ENCODE measurements at regions not wholly inside any gene's neighbourhood (a gene's known extent, or its start where the extent isn't known, plus 50 kb on each side); places are given as distances from the start of the nearest gene placed in this dataset.

GRCh38 chr4:57554556-57555092 is 444.4 kb upstream of the IGFBP7 start:
- no peaks in the 10 kb centered on the region for H3K36me3 ChIP-seq (ENCODE audit: insufficient read depth, low read length)
- H3K4me1 ChIP-seq (ENCODE audit: insufficient read depth, low read length), result no peaks in the 10 kb centered on the region
- H2AFZ ChIP-seq (ENCODE audit: low read depth, low read length), result no peak overlapping the region
- H3K27me3 ChIP-seq (ENCODE audit: insufficient read depth, low read length), result no peaks in the 10 kb centered on the region
- H3K9me3 ChIP-seq (ENCODE audit: low read length), result no peaks in the 10 kb centered on the region
- no peak overlapping the region for H3K4me3 ChIP-seq (ENCODE audit: low read length)

- H3K4me1 ChIP-seq (ENCODE audit: insufficient read depth, low read length), result no peaks in the 10 kb centered on the region
- no peaks in the 10 kb centered on the region for H3K36me3 ChIP-seq (ENCODE audit: insufficient read depth, low read length)
- H3K4me3 ChIP-seq (ENCODE audit: low read length), result no peak overlapping the region
- H3K9me3 ChIP-seq (ENCODE audit: low read length), result no peaks in the 10 kb centered on the region
- H2AFZ ChIP-seq (ENCODE audit: low read depth, low read length), result no peak overlapping the region
- no peaks in the 10 kb centered on the region for H3K27me3 ChIP-seq (ENCODE audit: insufficient read depth, low read length)
Measured at GRCh38 chr4:57553728-57554127, 443.5 kb upstream of the IGFBP7 start.

- Histone ChIP-seq H3K4me1 (ENCODE audit: insufficient read depth, low read length) (no peaks in the 10 kb centered on the region), H3K27me3 (ENCODE audit: insufficient read depth, low read length) (no peaks in the 10 kb centered on the region), H3K9me3 (ENCODE audit: low read length) (no peaks in the 10 kb centered on the region), H2AFZ (ENCODE audit: low read depth, low read length) (no peak overlapping the region), H3K4me3 (ENCODE audit: low read length) (no peak overlapping the region), H3K36me3 (ENCODE audit: insufficient read depth, low read length) (no peaks in the 10 kb centered on the region)
Measured at GRCh38 chr4:57550198-57550597, 440.0 kb upstream of the IGFBP7 start.

- no peaks in the 10 kb centered on the region for H3K4me1 ChIP-seq (ENCODE audit: insufficient read depth, low read length)
- no peaks in the 10 kb centered on the region for H3K27me3 ChIP-seq (ENCODE audit: insufficient read depth, low read length)
- H3K9me3 ChIP-seq (ENCODE audit: low read length), result no peaks in the 10 kb centered on the region
- no peak overlapping the region for H3K4me3 ChIP-seq (ENCODE audit: low read length)
- no peaks in the 10 kb centered on the region for H3K36me3 ChIP-seq (ENCODE audit: insufficient read depth, low read length)
- no peak overlapping the region for H2AFZ ChIP-seq (ENCODE audit: low read depth, low read length)
Measured at GRCh38 chr4:57548856-57549255, 438.7 kb upstream of the IGFBP7 start.

GRCh38 chr4:57544811-57545654 is 434.8 kb upstream of the IGFBP7 start:
- Histone ChIP-seq H2AFZ (ENCODE audit: low read depth, low read length) (no peak overlapping the region), H3K9me3 (ENCODE audit: low read length) (no peaks in the 10 kb centered on the region), H3K4me3 (ENCODE audit: low read length) (no peak overlapping the region)

GRCh38 chr4:57504797-57505530 is 394.8 kb upstream of the IGFBP7 start:
- no peak overlapping the region for H3K4me3 ChIP-seq (ENCODE audit: low read length)
- no peaks in the 10 kb centered on the region for H3K9me3 ChIP-seq (ENCODE audit: low read length)
- H3K27me3 ChIP-seq (ENCODE audit: insufficient read depth, low read length), result no peaks in the 10 kb centered on the region
- H3K4me1 ChIP-seq (ENCODE audit: insufficient read depth, low read length), result no peaks in the 10 kb centered on the region
- H2AFZ ChIP-seq (ENCODE audit: low read depth, low read length), result no peak overlapping the region
- H3K36me3 ChIP-seq (ENCODE audit: insufficient read depth, low read length), result no peaks in the 10 kb centered on the region

More at GRCh38 chr4:57544811-57545654, 434.8 kb upstream of the IGFBP7 start:
- Histone ChIP-seq H3K4me1 (ENCODE audit: insufficient read depth, low read length) (no peaks in the 10 kb centered on the region), H3K27me3 (ENCODE audit: insufficient read depth, low read length) (no peaks in the 10 kb centered on the region), H3K36me3 (ENCODE audit: insufficient read depth, low read length) (no peaks in the 10 kb centered on the region)

GRCh38 chr4:57504139-57504538 is 394.0 kb upstream of the IGFBP7 start:
- H3K4me1 ChIP-seq (ENCODE audit: insufficient read depth, low read length), result no peaks in the 10 kb centered on the region

GRCh38 chr4:57501720-57502119 is 391.5 kb upstream of the IGFBP7 start:
- Histone ChIP-seq H2AFZ (ENCODE audit: low read depth, low read length) (no peak overlapping the region), H3K4me3 (ENCODE audit: low read length) (no peak overlapping the region), H3K9me3 (ENCODE audit: low read length) (no peaks in the 10 kb centered on the region), H3K4me1 (ENCODE audit: insufficient read depth, low read length) (peaks cover 17% of the 10 kb centered on the region), H3K36me3 (ENCODE audit: insufficient read depth, low read length) (no peaks in the 10 kb centered on the region), H3K27me3 (ENCODE audit: insufficient read depth, low read length) (no peaks in the 10 kb centered on the region)

More at GRCh38 chr4:57504139-57504538, 394.0 kb upstream of the IGFBP7 start:
- no peak overlapping the region for H3K4me3 ChIP-seq (ENCODE audit: low read length)
- H2AFZ ChIP-seq (ENCODE audit: low read depth, low read length), result no peak overlapping the region
- no peaks in the 10 kb centered on the region for H3K36me3 ChIP-seq (ENCODE audit: insufficient read depth, low read length)
- no peaks in the 10 kb centered on the region for H3K9me3 ChIP-seq (ENCODE audit: low read length)
- no peaks in the 10 kb centered on the region for H3K27me3 ChIP-seq (ENCODE audit: insufficient read depth, low read length)

- Histone ChIP-seq H3K9me3 (ENCODE audit: low read length) (no peaks in the 10 kb centered on the region), H3K27me3 (ENCODE audit: insufficient read depth, low read length) (no peaks in the 10 kb centered on the region), H3K4me1 (ENCODE audit: insufficient read depth, low read length) (peaks cover 20% of the 10 kb centered on the region), H2AFZ (ENCODE audit: low read depth, low read length) (no peak overlapping the region), H3K36me3 (ENCODE audit: insufficient read depth, low read length) (no peaks in the 10 kb centered on the region), H3K4me3 (ENCODE audit: low read length) (no peak overlapping the region)
Measured at GRCh38 chr4:57499786-57500185, 389.6 kb upstream of the IGFBP7 start.

GRCh38 chr4:57498251-57498650 is 388.1 kb upstream of the IGFBP7 start:
- no peaks in the 10 kb centered on the region for H3K27me3 ChIP-seq (ENCODE audit: insufficient read depth, low read length)
- no peaks in the 10 kb centered on the region for H3K9me3 ChIP-seq (ENCODE audit: low read length)
- no peak overlapping the region for H2AFZ ChIP-seq (ENCODE audit: low read depth, low read length)
- peaks cover 20% of the 10 kb centered on the region for H3K4me1 ChIP-seq (ENCODE audit: insufficient read depth, low read length)
- H3K4me3 ChIP-seq (ENCODE audit: low read length), result no peak overlapping the region
- no peaks in the 10 kb centered on the region for H3K36me3 ChIP-seq (ENCODE audit: insufficient read depth, low read length)

- Histone ChIP-seq H3K36me3 (ENCODE audit: insufficient read depth, low read length) (no peaks in the 10 kb centered on the region), H3K4me1 (ENCODE audit: insufficient read depth, low read length) (peaks cover 20% of the 10 kb centered on the region), H3K27me3 (ENCODE audit: insufficient read depth, low read length) (no peaks in the 10 kb centered on the region), H3K4me3 (ENCODE audit: low read length) (no peak overlapping the region), H3K9me3 (ENCODE audit: low read length) (no peaks in the 10 kb centered on the region), H2AFZ (ENCODE audit: low read depth, low read length) (no peak overlapping the region)
Measured at GRCh38 chr4:57496697-57497471, 386.7 kb upstream of the IGFBP7 start.

GRCh38 chr4:57494821-57495220 is 384.6 kb upstream of the IGFBP7 start:
- H3K27me3 ChIP-seq (ENCODE audit: insufficient read depth, low read length), result no peaks in the 10 kb centered on the region
- no peaks in the 10 kb centered on the region for H3K36me3 ChIP-seq (ENCODE audit: insufficient read depth, low read length)
- H3K9me3 ChIP-seq (ENCODE audit: low read length), result no peaks in the 10 kb centered on the region
- peaks cover 20% of the 10 kb centered on the region for H3K4me1 ChIP-seq (ENCODE audit: insufficient read depth, low read length)
- H3K4me3 ChIP-seq (ENCODE audit: low read length), result no peak overlapping the region
- no peak overlapping the region for H2AFZ ChIP-seq (ENCODE audit: low read depth, low read length)
